Putamen (tissue), 1 donor: ENCODE measurements at regions not wholly inside any gene's neighbourhood (a gene's known extent, or its start where the extent isn't known, plus 50 kb on each side); places are given as distances from the start of the nearest gene placed in this dataset.
"Not testable (repeated sequence)": the region's sequence is repeated elsewhere in the genome, so short reads cannot be mapped to it uniquely, and the experiment has no call there.

ENCODE experiments used
- DNase-seq: peaks from one replicate; pipeline ENCODE4 v3.0.0-alpha.2; 2016; ENCODE audit warnings: low spot score

DNA sequence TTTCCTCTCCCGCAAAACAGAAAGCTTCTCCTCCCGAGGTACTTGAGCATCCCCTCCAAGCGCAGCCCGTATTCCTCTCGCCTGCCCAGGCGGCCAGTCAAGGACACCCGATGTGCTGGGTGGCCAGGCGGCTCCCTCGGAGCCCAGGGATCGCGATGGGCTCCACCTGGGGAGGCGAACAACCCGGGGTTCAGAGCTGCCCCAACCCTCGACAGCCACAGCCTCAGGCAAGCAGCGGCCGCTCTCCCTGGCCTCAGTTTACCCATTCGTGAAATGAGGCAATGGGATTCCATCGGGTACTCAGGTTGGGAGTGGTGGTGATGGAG lies 147.4 kb downstream of the CYP26A1 start:
- DNase-seq: no peak

DNA sequence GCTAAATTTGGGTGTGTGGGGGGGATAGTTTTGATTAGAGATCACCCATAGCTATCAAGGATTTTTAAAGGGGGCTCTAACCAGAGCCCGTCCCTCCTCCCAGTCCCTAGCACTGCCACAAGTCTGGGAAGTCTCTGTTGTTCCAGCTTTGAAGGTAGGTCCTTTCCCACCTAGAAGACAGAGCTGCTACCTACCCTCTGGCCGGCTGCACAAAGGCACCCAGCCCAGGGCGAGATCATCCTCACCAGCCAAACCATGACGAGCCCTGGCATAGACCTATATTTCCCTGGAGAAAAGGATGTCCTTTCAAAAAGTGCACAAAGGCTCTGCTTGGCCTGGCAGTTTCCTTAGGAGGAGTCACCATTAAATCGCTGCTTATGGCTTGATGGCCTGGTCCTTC lies 147.8 kb downstream of the CYP26A1 start:
- no peak for DNase-seq

DNA sequence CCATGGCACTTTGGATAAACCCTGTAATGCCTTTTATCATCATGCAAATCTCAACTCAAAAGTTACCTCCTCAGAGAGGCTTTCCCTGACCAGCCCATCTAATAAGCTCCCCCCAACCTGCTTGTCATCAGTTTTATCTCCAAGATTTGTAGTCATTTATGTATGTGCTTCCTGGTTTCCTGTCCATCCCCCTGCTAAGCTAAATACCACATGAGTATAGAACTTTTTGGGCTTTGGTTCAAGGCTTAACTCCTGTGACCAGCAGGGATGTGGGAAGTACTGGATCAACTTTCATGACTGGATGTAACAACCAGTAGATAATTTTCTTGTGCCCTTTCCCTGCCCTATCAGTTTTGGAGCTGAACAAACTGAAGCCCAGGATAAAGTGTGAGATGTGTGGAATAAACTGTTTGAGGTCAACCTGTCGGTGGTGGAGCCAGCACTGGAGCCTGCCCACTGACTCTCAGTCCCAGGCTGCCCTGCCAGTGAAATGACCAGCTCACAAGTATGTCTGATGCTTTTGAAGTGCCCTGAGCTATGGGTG lies 148.6 kb downstream of the CYP26A1 start:
- no peak for DNase-seq

DNA sequence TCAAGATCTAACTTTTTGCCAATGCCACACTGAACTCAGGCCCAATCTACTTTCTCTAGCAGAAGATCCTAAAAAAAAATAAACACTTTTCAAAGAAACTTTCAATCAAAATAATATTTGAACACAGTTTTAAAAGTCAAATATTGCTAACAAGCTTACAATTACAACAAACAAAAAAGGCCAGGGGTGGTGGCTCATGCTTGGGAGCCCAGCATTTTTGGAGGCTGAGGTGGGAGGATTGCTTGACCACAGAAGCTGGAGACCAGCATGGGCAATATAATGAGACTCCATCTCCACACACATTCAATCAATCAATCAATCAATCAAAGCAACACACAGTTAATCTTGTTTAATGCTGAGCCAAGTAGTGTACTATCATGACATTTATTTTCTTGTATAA lies 149.2 kb downstream of the CYP26A1 start:
- no peak for DNase-seq

DNA sequence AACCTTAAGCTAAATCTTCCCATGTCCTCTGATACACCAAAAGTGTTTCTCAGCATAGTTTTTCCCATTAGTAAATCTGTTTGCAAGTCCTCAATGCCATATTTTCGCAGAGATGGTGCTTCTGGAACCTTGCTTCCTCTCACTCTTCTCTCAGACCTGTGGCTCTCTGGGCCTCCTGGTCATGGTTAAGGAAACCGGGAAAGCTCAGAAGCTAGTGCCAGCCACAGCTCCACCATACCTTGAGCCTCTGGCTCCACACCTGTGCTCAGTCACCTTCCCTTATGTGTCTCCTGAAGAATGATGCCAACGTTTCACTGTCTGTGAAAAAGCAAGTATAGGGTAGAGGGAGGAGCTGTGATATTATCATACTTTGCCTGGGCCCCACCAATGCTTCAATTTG lies 149.6 kb downstream of the CYP26A1 start:
- DNase-seq: no peak

DNA sequence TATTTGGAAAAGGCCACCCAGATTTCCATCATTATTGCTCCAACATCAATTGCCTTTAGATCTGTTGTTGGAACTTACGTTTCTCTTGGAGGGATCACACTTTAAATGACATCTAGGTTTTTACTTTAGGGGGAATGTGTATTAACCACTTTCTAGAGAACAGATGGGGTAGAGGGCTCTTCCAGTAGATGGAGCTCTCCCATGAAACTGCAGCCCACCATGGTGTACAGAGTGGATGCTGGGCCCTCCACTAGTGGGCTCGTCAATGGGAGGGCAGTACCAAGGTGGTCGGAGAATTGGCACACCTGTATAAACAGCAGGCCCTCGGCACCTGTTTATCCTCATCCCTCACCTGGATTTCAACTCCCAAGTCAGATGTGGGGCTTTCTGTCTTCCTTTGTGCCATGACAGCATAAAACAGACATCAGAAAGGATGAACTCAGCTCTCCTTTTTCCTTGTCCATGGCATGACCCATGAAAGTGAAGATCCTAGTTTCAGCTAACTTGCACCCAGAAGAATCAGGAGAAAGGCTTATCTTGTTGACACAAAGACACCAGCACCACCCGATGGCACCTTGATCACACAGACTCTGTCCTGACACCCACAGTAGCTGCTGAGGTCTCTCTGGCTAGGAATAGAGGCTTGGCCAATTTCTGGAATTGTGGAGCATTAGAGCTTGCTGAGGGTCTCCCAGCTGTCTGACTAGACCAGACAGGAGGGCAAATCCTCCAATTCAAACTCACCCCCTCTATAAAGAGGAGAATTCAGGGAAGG lies 150.5 kb downstream of the CYP26A1 start:
- DNase-seq: no peak

DNA sequence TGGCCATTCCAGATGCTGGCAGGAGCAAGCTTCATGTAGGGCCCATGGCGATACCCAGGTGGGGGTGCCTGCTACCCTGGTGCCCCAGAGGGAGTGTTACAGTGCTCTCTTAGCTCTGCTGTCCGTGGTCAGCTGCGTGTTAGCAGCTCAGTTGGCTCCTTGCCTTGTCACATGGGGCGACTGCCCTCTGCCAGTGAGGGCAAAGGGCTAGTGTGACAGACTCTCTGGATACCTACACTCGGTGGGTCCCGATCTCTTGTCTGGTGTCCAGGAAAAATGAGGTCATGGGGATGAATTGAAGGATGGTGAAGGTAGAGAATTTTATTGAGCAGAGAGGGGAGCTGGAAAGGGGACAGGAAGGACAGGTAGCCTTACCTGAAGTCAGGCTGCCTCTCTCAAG lies 152.2 kb downstream of the CYP26A1 start:
- DNase-seq: no peak

DNA sequence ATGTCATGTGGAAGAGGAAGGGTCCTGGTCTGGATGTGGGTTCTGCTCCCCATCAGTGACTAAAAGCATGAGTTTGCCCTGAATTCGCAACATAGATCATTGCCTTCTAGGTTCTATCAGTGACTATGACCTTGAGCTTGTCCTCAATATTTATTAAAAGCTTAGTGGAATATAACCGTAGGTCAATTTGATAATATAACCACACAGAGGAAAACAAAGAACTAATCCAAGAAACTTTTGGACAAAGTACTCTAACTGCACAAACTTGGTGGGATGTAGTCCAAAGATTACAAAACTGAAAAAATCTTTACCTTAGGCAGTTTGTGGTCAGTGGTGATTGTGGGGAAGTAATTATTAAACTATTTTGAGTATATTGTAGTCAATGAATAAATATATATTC lies 152.9 kb downstream of the CYP26A1 start:
- DNase-seq: no peak

DNA sequence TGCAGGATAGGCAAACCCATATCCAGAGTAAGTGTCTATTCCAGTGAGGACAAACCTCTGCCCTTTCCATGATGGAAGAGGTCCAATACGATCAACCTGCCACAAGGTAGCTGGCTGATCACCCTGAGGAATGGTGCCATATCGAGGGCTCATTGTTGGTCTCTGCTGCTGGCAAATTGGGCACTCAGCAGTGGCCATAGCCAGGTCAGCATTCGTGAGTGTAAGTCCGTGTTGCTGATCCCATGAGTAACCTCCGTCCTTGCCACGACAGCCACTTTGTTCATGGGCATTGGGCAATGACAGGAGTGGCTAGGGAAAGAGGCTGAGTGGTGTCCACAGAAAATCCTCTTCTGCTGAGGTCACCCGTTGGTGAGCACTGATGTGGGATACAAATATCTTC lies 156.9 kb downstream of the CYP26A1 start:
- DNase-seq: not testable (repeated sequence)

DNA sequence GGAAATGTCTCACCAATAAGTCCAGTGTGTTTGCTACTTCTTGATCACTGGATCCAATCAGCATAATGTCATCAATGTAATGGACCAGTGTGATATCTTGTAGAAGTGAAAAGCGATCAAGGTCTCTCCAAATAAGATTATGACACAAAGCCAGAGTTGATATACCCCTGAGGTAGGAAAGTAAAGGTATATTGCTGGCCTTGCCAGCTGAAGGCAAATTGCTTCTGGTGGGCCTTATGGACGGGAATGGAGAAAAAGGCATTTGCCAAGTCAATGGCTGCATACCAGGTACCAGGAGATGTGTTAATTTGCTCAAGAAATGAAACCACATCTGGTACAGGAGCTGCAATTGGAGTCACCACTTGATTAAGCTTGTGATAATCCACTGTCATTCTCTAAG lies 158.5 kb downstream of the CYP26A1 start:
- not testable (repeated sequence) for DNase-seq

DNA sequence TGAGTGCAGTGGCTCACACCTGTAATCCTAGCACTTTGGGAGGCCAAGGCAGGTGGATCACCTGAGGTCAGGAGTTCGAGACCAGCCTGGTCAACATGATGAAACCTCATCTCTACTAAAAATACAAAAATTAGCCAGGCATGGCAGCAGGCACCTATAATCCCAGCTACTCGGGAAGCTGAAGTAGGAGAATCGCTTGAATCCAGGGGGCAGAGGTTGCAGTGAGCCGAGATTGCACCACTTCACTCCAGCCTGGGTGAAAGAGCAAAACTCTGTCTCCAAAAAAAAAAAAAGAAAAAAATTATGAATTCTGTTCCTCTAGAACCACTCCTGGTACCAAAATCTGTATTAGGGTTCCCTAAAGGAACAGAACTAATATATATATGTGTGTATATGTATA lies 161.2 kb downstream of the CYP26A1 start:
- DNase-seq: not testable (repeated sequence)

DNA sequence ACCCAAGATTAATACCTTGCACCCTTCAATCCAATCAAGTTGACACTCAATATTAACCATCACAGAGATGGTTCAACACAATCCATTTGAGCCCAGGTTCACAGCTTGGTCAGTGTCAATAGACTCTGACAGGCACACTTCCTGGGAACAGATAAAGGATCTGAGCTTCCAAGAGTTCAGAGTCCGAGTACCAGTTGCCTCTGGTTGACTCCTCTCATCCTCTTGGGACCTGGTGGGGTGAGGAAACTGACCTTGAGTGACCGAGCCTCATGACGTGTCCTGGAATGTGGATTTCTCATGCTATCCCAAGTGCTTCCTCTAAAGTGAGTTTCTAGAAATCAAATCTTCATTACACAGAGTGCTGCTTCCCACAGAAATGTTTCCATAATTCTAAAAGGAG lies 162.0 kb downstream of the CYP26A1 start:
- DNase-seq: no peak

DNA sequence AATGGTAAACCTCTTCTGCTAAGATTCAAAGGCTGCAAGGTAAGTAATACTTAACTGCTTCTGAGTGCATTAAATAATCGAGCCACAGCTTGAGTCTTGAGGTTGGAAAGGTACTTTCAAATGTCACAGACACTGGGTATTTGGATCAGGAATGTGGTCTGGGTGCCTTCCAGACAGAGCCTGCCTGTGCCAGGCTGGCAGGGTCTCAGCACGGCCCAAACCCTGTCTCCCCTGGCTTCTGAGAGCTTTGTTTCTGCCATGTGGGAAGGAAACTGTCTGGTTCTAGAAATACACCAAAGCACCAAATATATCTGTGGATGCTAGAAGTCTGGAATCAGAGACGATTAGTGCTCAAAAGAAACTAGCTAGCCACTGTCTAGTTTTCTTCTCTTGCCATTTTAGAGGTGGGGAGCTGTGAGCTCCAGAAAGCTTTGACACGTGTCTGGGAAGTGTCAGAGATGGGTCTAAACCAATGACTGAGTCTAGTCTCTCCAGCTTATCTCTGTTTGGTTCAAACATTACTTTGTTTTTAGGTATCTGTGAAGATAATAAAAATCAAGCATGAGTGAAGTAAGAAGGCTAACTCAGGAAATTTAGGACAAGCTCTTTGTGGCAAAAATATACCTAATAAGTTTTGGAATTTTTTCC lies 162.8 kb downstream of the CYP26A1 start:
- no peak for DNase-seq

DNA sequence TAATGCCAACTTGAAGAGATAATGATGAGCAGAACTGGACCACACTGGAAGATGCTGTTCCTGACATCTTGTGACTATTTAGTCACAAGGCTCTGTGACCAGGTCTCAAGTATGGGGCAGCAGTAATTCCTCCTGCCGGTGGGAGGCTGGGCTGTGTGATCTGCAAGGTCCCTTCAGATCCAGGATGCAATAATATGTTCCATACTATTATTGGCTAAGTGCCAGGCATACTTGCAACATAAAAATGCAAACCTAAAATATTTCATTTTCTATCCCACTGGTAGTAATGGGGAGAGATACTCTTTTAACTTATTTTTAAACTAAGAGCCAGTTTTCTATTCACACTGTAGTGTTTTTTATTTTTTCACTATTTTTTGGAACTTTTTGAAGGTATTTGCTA lies 171.5 kb downstream of the CYP26A1 start:
- no peak for DNase-seq

DNA sequence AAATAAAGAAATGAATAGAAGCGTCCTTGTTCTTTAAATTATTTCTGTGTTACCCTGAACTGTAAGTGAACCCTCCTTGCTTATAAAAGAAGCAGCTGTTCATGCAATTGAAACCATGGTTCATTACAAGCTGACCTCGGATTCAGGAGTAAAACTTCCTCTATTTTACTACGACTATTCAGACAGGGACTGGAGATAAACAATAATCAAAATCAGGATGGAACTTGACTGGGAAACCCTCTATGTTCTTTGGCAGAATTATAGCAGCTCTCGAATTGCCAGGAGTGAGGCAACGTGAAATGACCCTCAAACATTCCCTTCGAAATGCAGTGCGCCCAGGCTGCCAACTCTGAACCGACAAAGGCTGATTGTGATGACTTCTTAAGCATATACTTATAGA lies 172.1 kb downstream of the CYP26A1 start:
- no peak for DNase-seq

DNA sequence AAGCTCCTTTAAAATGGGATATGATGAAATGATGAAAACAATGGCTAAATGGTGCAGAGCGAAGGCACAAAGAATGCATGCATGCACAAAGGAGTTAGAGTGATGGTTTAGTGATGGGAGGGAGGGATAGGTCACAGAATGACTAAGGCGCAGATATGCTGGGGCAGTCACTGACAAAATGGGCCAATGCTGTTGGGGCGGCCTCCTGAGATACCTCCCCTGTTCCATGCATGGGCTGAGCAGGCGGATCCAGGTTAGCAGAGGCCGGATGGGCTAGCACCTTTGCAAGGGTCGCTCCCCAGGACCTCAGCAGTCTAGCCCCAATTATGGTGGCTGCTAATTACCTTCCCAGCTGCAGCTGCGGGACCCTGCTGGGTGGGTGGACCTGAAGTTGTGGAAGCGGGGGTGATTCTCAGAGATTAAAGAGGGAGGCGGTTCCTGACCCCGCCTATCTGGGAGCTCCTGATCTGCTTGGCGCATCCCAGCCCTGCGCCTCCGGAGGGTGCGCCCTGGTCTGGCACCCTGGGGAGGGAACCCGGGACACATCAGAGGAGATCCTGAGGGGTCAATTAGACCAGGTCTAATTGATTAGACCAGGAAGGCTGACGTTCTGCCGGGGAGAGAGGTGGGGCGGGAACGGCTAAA lies 175.0 kb downstream of the CYP26A1 start:
- no peak for DNase-seq

DNA sequence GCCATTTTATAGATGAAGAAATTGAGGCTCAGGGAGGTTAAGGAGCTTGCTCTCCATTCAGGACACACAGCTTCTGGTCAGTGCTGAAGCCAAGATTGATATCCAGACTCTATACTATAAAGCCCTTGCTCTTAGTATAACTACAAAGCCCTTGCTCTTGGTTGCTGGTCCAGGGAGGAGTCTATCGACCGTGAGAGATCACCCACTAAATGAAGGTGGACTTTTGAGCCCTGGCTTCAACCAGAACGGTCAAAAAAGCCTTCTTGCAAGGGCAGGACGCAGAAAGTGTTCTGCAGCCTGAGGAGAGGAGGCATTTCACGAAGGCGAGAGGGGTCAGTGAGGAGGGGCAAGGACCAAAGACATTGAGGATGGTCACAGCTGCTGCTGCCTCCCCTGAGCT lies 176.3 kb downstream of the CYP26A1 start:
- no peak for DNase-seq

DNA sequence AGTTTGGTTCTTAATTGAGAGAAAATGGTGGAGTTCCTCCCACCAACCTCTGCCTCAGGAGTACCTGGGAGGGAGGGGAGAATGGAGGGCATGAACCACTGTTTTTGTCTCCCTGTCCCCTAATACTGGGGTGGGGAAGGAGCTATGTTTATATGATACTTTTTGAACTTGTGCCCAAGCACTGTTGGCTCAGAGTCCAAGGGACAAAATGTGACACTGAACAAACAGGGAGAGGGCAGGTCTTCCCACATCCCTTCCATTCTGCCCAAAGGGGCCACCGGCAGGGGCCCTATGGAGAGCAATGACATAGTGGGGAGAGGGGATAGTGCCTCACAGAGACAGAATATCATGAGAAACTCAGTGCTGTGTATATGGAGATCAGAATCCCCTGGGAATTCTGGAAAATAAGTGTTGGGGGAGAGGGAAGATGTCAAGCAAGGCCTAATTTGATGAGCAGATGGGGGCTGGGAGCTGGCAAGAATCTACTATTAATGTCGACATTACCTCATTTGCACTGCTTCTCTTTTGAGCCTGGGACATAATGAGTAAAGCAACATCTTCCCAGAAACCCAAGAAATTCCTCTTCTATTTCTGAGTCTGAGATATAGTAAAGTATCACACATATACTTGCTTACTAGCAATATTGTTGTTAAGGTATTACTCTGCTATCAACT lies 180.6 kb downstream of the CYP26A1 start:
- DNase-seq: no peak

DNA sequence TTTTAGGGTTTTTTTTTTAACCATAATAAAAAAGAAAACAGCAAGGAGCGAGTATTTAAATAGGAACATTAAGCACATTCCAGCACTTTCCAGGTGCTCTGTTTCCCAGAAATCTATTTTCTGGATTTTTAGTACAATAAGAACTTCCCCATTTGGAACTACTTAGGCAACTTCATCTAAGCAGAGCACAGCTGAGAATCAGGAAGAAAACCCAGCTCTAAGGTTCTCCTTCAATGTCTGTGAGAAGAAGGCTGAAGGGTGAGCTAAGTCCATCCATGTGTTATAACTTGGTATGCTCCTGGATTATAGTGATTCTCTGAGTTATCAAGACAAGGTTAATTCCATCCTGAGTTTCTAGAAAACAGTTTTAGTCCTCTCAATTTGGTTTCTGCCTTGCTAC lies 181.9 kb downstream of the CYP26A1 start:
- DNase-seq: no peak
